HG03460 (cell line): ENCODE measurements at regions not wholly inside any gene's neighbourhood (a gene's known extent, or its start where the extent isn't known, plus 50 kb on each side); places are given as distances from the start of the nearest gene placed in this dataset.

Experiments
- ATAC-seq: cut with Tn5 transposase; IDR thresholded peaks from one replicate; pipeline ENCODE4 v1.9.1; 2021; ENCODE audit not compliant: unreplicated experiment

GRCh38 chr14:97380539-97380941, 583.4 kb downstream of the VRK1 start:
- ATAC-seq: no peak

- no peak for ATAC-seq
Observed at GRCh38 chr14:97381309-97381708, 584.1 kb downstream of the VRK1 start.

- no peak for ATAC-seq
Observed at GRCh38 chr14:97382616-97383226, 585.5 kb downstream of the VRK1 start.

DNA sequence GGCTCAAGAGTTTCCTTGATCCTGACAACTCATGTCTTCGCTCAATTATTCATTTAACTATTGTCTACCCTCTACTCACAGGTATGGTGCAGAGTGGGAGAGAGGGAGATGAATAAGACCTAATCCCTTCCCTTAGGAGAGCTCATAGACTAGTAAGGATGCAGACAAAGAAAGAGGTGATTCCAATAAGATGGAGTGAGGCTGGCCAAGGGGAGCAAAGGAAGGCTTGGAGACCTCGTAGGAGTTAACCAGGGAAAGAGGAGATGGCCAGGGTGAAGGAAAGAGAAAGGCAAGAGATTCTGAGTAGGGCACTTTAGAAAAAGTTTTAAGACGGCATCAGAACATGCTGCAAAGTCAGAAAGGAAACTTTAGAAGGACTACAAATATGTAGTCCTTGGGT, 588.5 kb downstream of the VRK1 start:
- no peak for ATAC-seq

DNA sequence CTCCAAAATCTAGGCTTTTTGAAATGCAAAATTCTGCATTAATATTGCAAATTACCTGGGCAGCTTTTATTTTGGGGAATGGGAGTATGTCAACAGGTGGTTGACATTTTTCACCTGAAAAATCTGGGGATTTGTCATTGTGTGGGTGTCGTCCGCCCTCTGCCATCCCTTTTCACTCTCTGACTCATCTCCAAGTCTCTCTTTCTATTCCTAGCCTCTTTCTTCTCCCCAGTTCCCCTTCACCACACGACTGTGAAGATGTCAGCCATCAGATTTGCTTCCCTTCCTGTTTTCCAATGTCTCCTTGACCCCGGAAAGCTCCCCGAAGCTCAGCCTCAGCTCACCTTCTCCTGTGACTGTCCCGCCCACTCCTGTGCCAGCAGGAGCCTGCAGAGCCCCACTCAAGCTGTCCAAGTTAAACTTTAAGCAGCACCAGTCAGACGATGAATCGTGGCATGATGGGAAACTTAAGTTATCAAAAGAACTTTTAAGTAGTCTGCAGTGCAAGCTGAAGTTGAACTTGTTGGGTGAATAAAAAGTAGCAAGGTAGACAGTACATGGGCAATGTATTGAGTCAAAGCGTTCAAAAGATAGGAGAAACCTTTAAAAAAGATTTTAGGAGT, 590.2 kb downstream of the VRK1 start:
- no peak for ATAC-seq

GRCh38 chr14:97388408-97388807, 591.2 kb downstream of the VRK1 start:
- no peak for ATAC-seq

- ATAC-seq: no peak
Observed at GRCh38 chr14:97390096-97390724, 593.0 kb downstream of the VRK1 start.

- no peak for ATAC-seq
Observed at GRCh38 chr14:97393244-97393643, 596.1 kb downstream of the VRK1 start.

- ATAC-seq: no peak
Observed at GRCh38 chr14:97395068-97395467, 597.9 kb downstream of the VRK1 start.

GRCh38 chr14:97401714-97402113, 604.5 kb downstream of the VRK1 start:
- no peak for ATAC-seq

GRCh38 chr14:97402279-97402678, 605.1 kb downstream of the VRK1 start:
- no peak for ATAC-seq

- ATAC-seq: no peak
Observed at GRCh38 chr14:97407701-97408407, 610.7 kb downstream of the VRK1 start.

DNA sequence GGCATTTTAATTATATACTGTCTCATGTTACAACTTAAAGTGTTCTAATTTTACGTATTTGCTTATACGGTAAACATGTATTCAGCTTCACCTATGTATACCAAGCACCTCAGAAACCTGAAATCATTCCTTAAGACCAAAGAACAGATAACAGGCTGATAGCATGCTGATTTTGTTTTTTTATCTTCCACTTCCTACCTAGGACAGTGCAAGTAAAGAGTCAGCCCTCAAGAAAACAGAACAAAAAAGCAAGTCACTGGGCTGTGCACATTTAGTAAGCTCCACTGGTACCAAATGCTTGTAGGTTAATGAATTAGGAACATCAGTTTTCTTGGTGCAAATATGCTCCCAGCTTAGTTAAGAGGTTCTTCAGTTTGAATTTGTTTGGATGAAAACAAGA, 611.3 kb downstream of the VRK1 start:
- no peak for ATAC-seq

GRCh38 chr14:97408937-97409815, 612.0 kb downstream of the VRK1 start:
- ATAC-seq: no peak

GRCh38 chr14:97410667-97411620, 613.8 kb downstream of the VRK1 start:
- no peak for ATAC-seq

- ATAC-seq: no peak
Observed at GRCh38 chr14:97411938-97412612, 614.9 kb downstream of the VRK1 start.

DNA sequence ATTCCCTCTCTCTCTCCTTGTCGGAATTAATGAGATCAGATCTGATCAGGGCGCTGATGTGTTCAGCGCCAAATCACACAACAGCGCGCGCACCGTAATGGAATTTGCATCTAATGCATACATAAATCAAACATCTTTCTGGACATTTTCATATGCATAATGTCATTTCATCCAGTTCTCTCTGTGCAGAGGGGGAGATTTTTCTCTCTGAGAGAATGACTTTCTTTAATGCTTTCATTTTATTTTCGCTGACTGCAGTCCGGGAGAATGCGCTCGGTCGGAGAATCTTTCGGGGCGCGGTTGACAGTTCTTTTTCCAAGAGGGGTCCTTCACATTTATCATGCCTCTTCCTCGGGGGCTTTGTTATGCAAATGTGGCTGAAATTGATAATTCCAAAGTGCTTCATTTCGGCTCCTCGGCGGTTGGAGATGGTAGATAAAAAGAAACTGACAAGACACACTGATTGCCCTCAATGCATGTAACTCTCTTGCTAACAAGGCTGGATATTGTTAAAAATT, 615.9 kb downstream of the VRK1 start:
- ATAC-seq: no peak

GRCh38 chr14:97413966-97414717, 617.0 kb downstream of the VRK1 start:
- ATAC-seq: no peak
